Peyer's patch (tissue), 4 donors: ENCODE measurements at regions not wholly inside any gene's neighbourhood (a gene's known extent, or its start where the extent isn't known, plus 50 kb on each side); places are given as distances from the start of the nearest gene placed in this dataset.

Experiments
- CTCF ChIP-seq, 6 experiments: fragments of 450-650 bp in 4 of 6; fragments of 200-600 bp in 2 of 6; sonication (generic) in 1 of 6; IDR thresholded peaks; one replicate each; pipeline ENCODE4 v1.5.1; 2017 to 2019; ENCODE audit warnings: antibody characterized with exemption in 6 of 6, mild to moderate bottlenecking in 3 of 6, moderate library complexity in 1 of 6
- POLR2A ChIP-seq, 2 donors: fragments of 450-650 bp; IDR thresholded peaks; one replicate each; pipeline ENCODE4 v1.5.1; 2017; ENCODE audit warnings: antibody characterized with exemption in 2 of 2, mild to moderate bottlenecking in 2 of 2, moderate library complexity in 2 of 2

- no peak for TF ChIP-seq CTCF (IDR thresholded peaks at IDR 0.05)
- no peak for TF ChIP-seq POLR2A (IDR thresholded peaks at IDR 0.05)
Measured at GRCh38 chr10:128998101-128998805, 468.8 kb upstream of the MGMT start.
